ENCODE measurements at regions not wholly inside any gene's neighbourhood (a gene's known extent, or its start where the extent isn't known, plus 50 kb on each side); places are given as distances from the start of the nearest gene placed in this dataset.

- TF ChIP-seq CTCF (IDR thresholded peaks at IDR 0.05; ENCODE audit: insufficient read depth, low read depth, low read length) (no peak), EZH2 (IDR thresholded peaks at IDR 0.05; ENCODE audit: insufficient read depth, low read length) (no peak)
Measured at GRCh38 chr5:115381911-115382662, 85.6 kb upstream of the CCDC112 start.
